ENCODE measurements at regions not wholly inside any gene's neighbourhood (a gene's known extent, or its start where the extent isn't known, plus 50 kb on each side); places are given as distances from the start of the nearest gene placed in this dataset.

DNA sequence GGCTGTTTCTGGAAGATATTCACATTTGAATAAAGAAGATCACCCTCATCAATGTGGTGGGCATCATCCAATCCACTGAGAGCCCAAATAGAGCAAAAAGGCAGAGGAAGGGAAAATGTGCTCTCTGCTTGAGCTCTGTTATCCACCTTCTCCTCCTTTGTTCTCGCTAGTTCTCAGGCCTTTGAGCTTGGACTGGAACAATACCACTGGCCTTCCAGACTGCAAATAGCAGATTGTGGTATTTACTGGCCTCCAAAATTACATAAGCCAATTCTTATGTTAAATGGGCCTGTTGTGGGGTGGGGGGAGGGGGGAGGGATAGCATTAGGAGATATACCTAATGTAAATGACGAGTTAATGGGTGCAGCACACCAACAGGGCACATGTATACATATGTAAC, 219.3 kb downstream of the C1orf94 start:
- TF ChIP-seq, protein P1, sequence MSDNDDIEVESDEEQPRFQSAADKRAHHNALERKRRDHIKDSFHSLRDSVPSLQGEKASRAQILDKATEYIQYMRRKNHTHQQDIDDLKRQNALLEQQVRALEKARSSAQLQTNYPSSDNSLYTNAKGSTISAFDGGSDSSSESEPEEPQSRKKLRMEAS (IDR thresholded peaks at IDR 0.05; ENCODE audit: insufficient read depth, insufficient read length), result no peak
- TF ChIP-seq POLR2A (IDR thresholded peaks at IDR 0.05; ENCODE audit: low read depth, low read length) (no peak), CTCF (IDR thresholded peaks at IDR 0.05; ENCODE audit: extremely low read depth in 1 of 2, insufficient read depth in 1 of 2, low read depth in 1 of 2, low read length in 2 of 2) (no peak), GATA2 (IDR thresholded peaks at IDR 0.05; ENCODE audit: insufficient read depth, insufficient read length, low read depth, low read length) (no peak), POLR2AphosphoS5 (IDR thresholded peaks at IDR 0.05; ENCODE audit: insufficient read depth, low read depth, low read length) (no peak)

All from endothelial cell of umbilical vein (primary cell).